Lung microvascular endothelial cell (primary cell): ENCODE measurements at regions not wholly inside any gene's neighbourhood (a gene's known extent, or its start where the extent isn't known, plus 50 kb on each side); places are given as distances from the start of the nearest gene placed in this dataset.
"Not testable (repeated sequence)": the region's sequence is repeated elsewhere in the genome, so short reads cannot be mapped to it uniquely, and the experiment has no call there.

Experiments
- DNase-seq, 2 donors: peaks; one replicate each; pipeline versions ENCODE4 v3.0.0 to v3.0.0-alpha.2; 2010; ENCODE audit warnings: low read depth in 2 of 2

DNA sequence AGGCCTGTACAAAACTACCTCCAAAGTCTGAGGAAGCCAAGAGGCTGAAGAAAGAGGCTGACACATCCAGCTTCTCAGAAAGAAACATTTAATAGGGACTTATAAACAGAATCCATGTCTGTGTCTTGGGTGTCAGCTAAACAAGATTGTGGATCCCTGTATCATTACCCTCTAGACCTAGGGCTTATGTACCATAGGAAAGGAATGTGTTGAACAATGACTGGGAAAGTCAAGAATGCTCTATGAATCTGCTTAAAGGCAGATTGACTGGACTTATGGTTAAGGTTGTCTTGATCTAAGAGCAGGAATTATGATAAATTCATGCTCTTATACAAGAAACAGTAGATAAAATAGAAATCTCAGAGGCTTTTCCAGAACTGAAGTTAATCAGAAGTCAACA is 335.7 kb upstream of the RPS23 start:
- no peak for DNase-seq

GRCh38 chr5:82610686-82611085 is 332.5 kb upstream of the RPS23 start:
- no peak for DNase-seq

DNA sequence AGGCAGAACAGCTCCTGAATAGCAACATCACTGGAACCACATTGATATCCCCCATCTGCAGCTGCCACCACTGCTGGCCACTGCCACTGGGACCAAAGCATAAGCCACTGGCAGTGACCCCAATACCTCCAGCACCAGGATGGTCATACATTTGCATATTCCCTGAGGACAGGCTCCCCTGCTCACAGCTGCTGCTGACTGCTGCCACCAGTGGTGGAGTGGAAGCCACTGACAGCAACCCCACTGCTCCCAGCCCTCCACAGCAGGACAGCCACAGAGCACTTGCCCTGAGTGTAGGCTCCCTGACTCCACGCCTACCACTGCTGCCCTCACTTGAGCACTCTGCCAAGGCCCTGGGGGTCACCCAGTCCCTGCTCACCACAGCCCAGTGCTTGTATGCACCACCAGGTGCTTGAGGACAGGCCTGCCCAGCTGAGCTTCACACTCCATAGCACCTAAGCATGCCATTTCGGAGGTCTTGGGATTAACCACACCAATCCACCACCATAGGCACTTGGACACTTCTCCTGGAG is 327.4 kb upstream of the RPS23 start:
- no peak for DNase-seq

- no peak for DNase-seq
Observed at GRCh38 chr5:82603033-82603987, 325.2 kb upstream of the RPS23 start.

GRCh38 chr5:82601861-82602260 is 323.7 kb upstream of the RPS23 start:
- no peak for DNase-seq

DNA sequence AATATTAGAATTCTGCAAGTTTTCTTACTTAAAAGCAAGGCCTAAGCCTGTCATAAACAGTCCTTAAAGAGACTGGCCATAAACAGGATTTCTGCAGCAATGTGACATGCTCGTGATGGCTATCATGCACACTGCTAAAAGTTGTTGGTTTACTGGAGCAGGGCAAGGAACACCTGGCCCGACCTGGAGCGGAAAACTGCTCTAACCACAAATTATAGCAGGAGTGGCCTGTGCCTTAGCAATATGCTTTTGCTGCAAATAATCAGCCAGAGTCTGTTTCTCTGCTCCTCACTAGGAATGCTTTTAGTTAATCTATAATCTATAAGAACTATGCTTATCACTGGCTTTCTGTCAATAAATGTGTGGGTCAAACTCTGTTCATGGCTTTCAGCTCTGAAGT is 322.9 kb upstream of the RPS23 start:
- no peak for DNase-seq

DNA sequence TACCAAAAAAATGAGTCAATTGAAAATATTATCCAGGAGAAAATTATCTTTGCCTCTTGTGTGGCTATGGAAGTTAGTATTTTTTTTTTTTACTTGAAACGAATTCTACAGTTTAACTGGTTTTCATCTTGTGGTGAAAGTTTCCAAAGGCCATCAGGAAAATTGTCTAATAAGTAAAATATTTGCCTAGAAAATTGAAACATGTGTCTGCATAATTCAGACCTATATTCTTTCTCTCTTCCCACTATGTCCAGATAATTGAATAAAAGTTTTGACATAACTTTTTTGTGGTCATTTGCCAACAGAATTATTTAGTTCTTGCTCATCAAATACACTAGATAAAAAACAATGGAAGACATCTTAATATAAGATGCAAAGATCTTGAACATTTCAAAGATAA is 321.5 kb upstream of the RPS23 start:
- DNase-seq: no peak

GRCh38 chr5:82599030-82599429 is 320.9 kb upstream of the RPS23 start:
- no peak for DNase-seq

DNA sequence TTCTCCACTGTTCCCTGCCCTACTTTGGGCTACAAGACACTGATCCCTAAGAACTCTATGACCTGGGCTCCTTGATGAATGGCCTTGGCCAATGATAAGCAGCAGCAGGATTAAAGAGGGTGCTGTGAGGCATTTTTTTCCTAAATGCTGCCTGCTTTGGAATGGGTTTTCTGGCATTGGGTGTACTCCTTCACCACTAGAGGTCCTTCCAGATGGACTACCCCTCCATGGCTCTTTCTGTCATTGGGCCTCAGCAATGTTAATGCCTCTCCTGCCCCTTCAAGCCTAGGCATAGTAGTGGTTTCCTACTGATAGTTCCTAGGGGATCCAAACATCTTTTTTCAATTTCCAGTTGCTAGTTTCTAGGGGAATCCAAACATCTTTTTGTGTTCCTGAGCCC is 319.3 kb upstream of the RPS23 start:
- DNase-seq: peak in 1 of 2 donors; percentile 1

DNA sequence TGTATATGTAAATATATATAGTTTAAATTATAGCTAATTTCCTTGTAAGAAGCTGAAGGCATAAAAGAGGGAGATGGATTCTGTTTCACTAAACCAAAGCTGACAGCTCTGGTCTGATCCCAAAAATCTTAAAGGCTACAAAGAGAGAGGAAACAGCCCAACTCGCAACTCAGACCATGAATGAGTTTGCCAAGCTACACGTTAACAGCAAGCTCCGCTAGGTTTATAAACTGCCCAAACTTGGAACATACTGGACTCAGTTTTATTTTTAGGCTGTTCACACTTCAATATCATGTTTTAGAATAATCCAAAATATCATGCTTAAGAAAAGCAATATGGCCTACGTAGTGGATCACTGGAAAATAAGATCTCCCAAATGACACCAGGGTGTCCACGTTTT is 318.3 kb upstream of the RPS23 start:
- DNase-seq: no peak

GRCh38 chr5:82595113-82595512 is 317.0 kb upstream of the RPS23 start:
- DNase-seq: no peak

- DNase-seq: no peak
Observed at GRCh38 chr5:82594097-82594496, 315.9 kb upstream of the RPS23 start.

DNA sequence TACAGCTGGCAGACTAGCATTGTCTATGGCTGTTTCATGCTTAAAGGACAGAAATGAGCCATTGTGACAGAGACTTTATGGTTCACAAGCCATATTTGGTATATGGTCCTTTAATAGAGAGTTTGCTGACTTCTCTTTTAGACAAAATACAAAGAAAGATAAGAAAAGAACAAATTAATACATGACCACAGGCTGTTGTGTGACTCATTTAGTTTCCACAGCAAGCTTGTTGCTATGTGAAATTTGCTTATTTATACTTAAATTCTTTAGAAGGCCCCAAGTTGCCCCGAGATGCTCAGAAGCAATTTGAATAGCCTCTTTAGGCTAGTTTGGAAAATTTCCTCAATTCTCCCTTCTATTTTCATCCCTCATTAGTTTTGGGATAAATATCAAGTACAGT is 315.3 kb upstream of the RPS23 start:
- DNase-seq: no peak

- DNase-seq: no peak
Observed at GRCh38 chr5:82591021-82591515, 312.9 kb upstream of the RPS23 start.

DNA sequence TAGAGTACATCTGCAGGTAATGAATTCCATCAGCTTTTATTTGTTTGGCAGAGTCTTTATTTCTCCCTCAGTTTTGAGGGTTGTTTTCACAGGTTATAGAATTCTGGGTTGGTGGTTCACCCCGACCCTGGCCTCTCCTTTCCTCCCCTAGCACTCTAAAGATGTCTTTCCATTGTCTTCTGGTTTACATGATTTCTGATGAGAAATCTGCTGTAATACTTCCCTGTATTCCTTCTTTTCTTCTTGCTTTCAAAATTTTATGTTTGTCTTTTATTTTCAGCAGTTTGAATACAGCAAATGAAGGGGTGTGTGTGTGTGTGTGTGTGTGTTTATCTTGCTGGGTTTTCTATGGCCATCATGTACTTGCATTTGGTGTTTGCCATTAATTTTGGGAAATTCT is 312.0 kb upstream of the RPS23 start:
- DNase-seq: no peak

- no peak for DNase-seq
Observed at GRCh38 chr5:82586661-82587310, 308.6 kb upstream of the RPS23 start.

DNA sequence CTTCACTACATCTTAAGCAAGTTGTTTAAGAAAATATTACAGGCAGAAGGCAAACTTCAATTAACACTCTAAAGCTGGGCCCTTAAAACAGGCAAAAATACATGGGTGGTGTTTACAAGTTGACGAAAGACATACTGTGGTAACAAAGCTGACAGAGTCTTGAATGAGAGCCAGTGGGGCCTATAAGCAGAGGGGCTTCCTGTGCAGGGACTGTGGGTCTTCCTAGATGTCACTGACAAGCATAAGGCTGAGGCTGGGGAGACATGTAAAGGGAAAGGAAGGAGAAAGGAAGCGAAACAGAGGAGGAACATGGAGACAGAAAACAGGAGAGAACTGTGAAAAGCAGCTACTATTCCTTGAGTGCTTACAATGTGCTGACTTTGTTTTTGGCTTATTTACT is 308.0 kb upstream of the RPS23 start:
- no peak for DNase-seq

GRCh38 chr5:82584631-82585030 is 306.5 kb upstream of the RPS23 start:
- no peak for DNase-seq

DNA sequence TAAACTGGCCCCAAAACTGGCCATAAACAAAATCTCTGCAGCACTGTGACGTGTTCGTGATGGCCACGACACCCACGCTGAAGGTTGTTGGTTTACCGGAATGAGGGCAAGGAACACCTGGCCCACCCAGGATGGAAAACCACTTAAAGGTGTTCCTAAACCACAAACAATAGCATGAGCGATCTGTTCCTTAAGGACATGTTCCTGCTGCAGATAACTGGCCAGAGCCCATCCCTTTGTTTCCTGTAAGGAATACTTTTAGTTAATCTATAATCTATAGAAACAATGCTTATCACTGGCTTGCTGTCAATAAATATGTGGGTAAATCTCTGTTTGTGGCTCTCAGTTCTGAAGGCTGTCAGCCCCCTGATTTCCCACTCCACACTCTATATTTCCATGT is 305.2 kb upstream of the RPS23 start:
- not testable (repeated sequence) for DNase-seq

DNA sequence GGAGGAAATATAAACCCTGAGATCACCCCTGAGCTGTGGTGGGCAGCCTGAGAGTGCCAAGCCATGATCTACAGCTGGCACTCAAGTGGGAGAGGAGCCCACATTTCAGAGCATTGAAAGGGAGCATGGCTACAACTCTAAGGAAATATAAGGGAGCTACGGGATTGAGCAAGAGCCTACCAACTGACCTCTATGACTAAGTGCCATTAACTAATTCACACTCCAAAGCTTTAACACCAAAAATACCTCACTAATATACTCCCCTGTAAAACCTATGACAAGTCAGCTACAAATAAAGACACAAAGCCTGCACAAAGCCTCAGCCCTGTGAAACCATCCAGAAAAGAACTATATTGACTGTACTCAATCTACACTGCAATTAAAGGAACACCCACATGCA is 286.8 kb upstream of the RPS23 start:
- no peak for DNase-seq

DNA sequence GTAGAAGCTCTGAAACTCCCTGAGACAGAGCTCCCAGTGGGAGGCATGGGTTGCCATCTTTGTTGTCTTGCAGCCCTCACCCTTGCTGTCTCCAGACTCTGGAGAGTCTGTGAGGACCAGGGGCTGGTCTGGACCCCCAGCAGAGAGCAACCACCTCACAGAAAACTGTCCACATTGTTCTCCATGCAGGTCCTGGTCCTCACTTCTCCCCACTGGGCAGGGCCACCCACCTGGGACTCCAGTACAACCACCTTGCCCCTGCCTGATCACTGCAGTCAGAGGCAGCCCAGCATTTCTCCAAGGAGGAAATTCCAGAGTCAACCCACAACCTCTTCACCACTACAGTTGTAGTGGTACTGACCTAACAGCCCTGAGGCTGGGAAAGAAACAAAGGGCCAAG is 285.6 kb upstream of the RPS23 start:
- DNase-seq: no peak

DNA sequence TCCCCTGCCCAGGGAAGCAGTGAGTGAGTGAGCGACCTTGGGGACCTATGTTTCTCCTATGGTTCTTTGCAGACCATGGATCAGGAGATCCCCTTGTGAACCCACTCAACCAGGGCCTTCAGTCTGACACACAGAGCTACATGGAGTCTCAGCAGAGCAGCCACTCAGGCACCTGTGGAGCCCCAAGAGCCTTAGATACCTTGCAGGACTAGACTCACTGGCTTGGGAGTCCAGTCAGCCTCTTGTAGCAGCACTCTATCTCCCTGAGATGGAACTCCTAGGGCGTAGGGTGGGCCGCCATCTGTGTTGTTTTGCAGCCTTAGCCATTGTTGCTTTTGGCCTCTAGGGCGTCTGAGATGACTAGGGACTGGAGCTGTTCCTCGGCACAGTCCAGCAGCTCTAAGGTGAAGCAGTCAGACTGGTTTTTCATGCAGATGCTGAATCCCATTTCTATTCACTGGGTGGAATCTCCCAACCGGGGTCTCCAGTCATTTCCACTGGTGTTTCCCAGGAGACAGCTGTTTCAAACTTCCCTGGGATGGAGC is 284.6 kb upstream of the RPS23 start:
- no peak for DNase-seq
